ENCODE measurements at regions not wholly inside any gene's neighbourhood (a gene's known extent, or its start where the extent isn't known, plus 50 kb on each side); places are given as distances from the start of the nearest gene placed in this dataset.

- H3K27me3 ChIP-seq (ENCODE audit: control insufficient read depth in 1 of 2, insufficient read depth in 2 of 2, low read length in 2 of 2), result 0 out of 5 replicates have a peak, but pooled peaks cover 0 to 2% of the 10 kb centered on the region in 2 experiments
- H3K4me2 ChIP-seq (ENCODE audit: low read depth, low read length), result no peak overlapping the region
- H3K9ac ChIP-seq (ENCODE audit: insufficient read depth, low read depth, low read length), result no peak overlapping the region
- in situ Hi-C loops (cut with HindIII; ENCODE audit: extremely low pct_ligation_motif_present, low pct_unique_long_range_greater_than_20kb) (no loop called here), intact Hi-C loops (cut with micrococcal nuclease; ENCODE audit: unreplicated experiment) (no loop called here)
- no peaks in the 10 kb centered on the region for H3K79me2 ChIP-seq (ENCODE audit: insufficient read depth, low read length)
- FAIRE-seq, result no peak
- no peak overlapping the region for H2AFZ ChIP-seq (ENCODE audit: low read length)
- H4K20me1 ChIP-seq (ENCODE audit: insufficient read depth, low read length), result no peaks in the 10 kb centered on the region
- H3K36me3 ChIP-seq (replicated peaks in 1 of 2; ENCODE audit: control insufficient read depth in 1 of 2, insufficient read depth in 2 of 2, low read length in 2 of 2), result no peaks in the 10 kb centered on the region
- POLR2A ChIA-PET, result no interaction called here
- BruUV-seq (replicated peaks), result no TSS peak
- H3K4me3 ChIP-seq (replicated peaks in 1 of 3; ENCODE audit: insufficient read depth in 1 of 3, low read depth in 2 of 3, low read length in 3 of 3), result no peak overlapping the region
- no peak overlapping the region for H3K27ac ChIP-seq (ENCODE audit: extremely low read length, insufficient read depth, low read length)
- DNase-seq (ENCODE audit: low spot score), result no peak
- peaks cover 3% of the 10 kb centered on the region; the same call in 1 of the 2 replicates for H3K4me1 ChIP-seq (ENCODE audit: insufficient read depth, low read length)
- 37% methylated on average over 8 of the region's 10 CpGs for WGBS (ENCODE audit: low lambda C conversion rate)
- CTCF ChIA-PET (ENCODE audit: low intra/inter-chr PET ratio, low total read pairs), result no interaction called here
- no peaks in the 10 kb centered on the region for H3K9me3 ChIP-seq (ENCODE audit: low read length)
- no peak for TF ChIP-seq ZNF260 (CRISPR knock-in tag; IDR thresholded peaks at IDR 0.05; ENCODE audit: borderline replicate concordance, low read depth)
- no peak for TF ChIP-seq ZNF570 (CRISPR knock-in tag; IDR thresholded peaks at IDR 0.05; ENCODE audit: borderline replicate concordance)
- no peak for TF ChIP-seq HNF4G (IDR thresholded peaks at IDR 0.05; ENCODE audit: borderline replicate concordance, low read depth, low read length)
- no peak for TF ChIP-seq HNF4G (CRISPR knock-in tag; IDR thresholded peaks at IDR 0.05; ENCODE audit: borderline replicate concordance, low read depth)
- TF ChIP-seq ZNF207 (IDR thresholded peaks at IDR 0.05; ENCODE audit: borderline replicate concordance), result no peak
- TF ChIP-seq PITX1 (CRISPR knock-in tag; IDR thresholded peaks at IDR 0.05), result no peak
- no peak for TF ChIP-seq ZNF138 (CRISPR knock-in tag; IDR thresholded peaks at IDR 0.05; ENCODE audit: low read depth)
- ATAC-seq, result no peak
Measured at GRCh38 chr11:116171271-116172140, 601.3 kb downstream of the BUD13 start.

GRCh38 chr11:116170526-116171120 is 602.2 kb downstream of the BUD13 start:
- no peak overlapping the region for H3K27ac ChIP-seq (ENCODE audit: extremely low read length, insufficient read depth, low read length)
- no peaks in the 10 kb centered on the region for H3K36me3 ChIP-seq (replicated peaks in 1 of 2; ENCODE audit: control insufficient read depth in 1 of 2, insufficient read depth in 2 of 2, low read length in 2 of 2)
- intact Hi-C loops (cut with micrococcal nuclease; ENCODE audit: unreplicated experiment), result no loop called here
- no peaks in the 10 kb centered on the region for H3K27me3 ChIP-seq (ENCODE audit: control insufficient read depth in 1 of 2, insufficient read depth in 2 of 2, low read length in 2 of 2)
- FAIRE-seq, result no peak
- peak; percentile 5 for DNase-seq (ENCODE audit: low spot score)
- H3K4me2 ChIP-seq (ENCODE audit: low read depth, low read length), result no peak overlapping the region
- no peak overlapping the region for H3K9ac ChIP-seq (ENCODE audit: insufficient read depth, low read depth, low read length)
- H3K4me3 ChIP-seq (replicated peaks in 1 of 3; ENCODE audit: insufficient read depth in 1 of 3, low read depth in 2 of 3, low read length in 3 of 3), result no peak overlapping the region
- in situ Hi-C loops (cut with HindIII; ENCODE audit: extremely low pct_ligation_motif_present, low pct_unique_long_range_greater_than_20kb), result no loop called here
- H3K4me1 ChIP-seq (ENCODE audit: insufficient read depth, low read length), result no peaks in the 10 kb centered on the region
- CTCF ChIA-PET (ENCODE audit: low intra/inter-chr PET ratio, low total read pairs), result no interaction called here
- WGBS (ENCODE audit: low lambda C conversion rate), result 12% methylated on average over 4 of the region's 8 CpGs
- H2AFZ ChIP-seq (ENCODE audit: low read length), result no peak overlapping the region
- peak; percentile 80 for ATAC-seq
- no peaks in the 10 kb centered on the region for H3K9me3 ChIP-seq (ENCODE audit: low read length)
- BruUV-seq (replicated peaks), result no TSS peak
- no peaks in the 10 kb centered on the region for H3K79me2 ChIP-seq (ENCODE audit: insufficient read depth, low read length)
- POLR2A ChIA-PET, result interaction anchor here (0.7 kb wide), 1 partner anchor 1370 kb away, joined by 3 read pairs; no protein-coding TSS in a partner anchor
- no peaks in the 10 kb centered on the region for H4K20me1 ChIP-seq (ENCODE audit: insufficient read depth, low read length)
- TF ChIP-seq ZNF574 (CRISPR knock-in tag; IDR thresholded peaks at IDR 0.05) (0 out of 2 replicates have a peak, but pooled peaks have one; percentile 18), ZNF121 (CRISPR knock-in tag; IDR thresholded peaks at IDR 0.05) (no peak), STAG1 (CRISPR knock-in tag; IDR thresholded peaks at IDR 0.05) (peak; percentile 41), HNF1B (CRISPR knock-in tag; IDR thresholded peaks at IDR 0.05) (no peak)

All from HepG2 (cell line).